GM19023 (cell line): ENCODE measurements at regions not wholly inside any gene's neighbourhood (a gene's known extent, or its start where the extent isn't known, plus 50 kb on each side); places are given as distances from the start of the nearest gene placed in this dataset.

Source experiments
- ATAC-seq: cut with Tn5 transposase; IDR thresholded peaks from one replicate; pipeline ENCODE4 v1.9.1; 2021; ENCODE audit warnings: mild to moderate bottlenecking, moderate library complexity; ENCODE audit not compliant: unreplicated experiment

GRCh38 chr17:71342737-71343136, 778.1 kb upstream of the SOX9 start:
- no peak for ATAC-seq

- no peak for ATAC-seq
Observed at GRCh38 chr17:71349908-71350600, 770.8 kb upstream of the SOX9 start.

DNA sequence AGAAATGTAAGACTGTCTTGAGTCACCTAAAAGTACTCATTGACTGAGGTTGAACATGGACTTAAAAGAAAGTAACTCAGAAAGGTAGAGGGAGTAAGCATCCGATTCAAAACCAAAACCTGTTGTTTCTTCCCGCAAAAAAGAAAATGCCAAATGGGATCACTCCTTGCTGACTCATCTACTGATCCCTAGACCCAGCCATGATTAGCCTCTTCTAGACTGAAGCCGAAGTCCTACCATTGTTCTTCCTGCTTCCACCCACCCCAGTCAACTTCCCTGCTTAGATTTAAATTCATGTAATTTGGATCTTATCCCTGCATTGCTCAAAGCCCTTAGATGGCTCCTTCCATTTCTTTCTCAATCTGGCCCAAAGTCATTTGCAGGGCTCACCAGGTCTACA, 760.5 kb upstream of the SOX9 start:
- no peak for ATAC-seq

DNA sequence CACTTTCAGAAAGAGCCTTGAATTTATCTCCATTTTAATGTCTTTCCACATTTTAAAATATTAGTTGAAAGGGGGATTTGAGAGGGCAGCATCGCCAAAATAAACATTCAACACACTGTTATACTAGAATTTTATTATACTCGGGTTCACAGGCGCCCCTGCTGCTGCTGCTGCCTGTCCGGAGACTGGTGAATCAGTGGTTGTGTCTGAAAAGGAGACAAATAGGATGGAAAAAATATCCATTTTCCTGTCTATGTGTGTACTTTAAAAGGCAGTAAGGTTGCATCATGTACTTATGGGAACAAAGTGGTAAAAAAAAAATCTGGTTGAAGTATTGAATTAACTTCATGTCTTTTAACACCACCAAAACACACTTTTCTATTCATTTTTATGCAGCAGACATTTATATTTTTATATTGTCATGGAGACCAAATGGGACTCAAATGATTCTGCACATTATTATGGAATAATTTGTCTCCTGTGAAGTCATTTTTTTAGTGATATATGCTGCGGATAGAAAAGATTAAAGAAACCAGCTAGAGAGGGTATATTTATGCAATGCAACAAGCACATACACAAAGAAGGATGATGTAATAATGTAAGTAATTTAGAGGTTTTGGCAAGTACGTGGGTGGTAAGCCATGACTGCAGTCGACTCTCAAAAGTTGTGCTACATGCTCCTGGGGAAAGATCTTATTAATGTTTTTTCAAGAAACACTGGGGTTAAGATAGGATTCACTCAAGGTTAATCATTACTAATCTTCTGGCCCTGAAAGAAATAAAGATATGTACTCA, 759.0 kb upstream of the SOX9 start:
- ATAC-seq, result no peak

DNA sequence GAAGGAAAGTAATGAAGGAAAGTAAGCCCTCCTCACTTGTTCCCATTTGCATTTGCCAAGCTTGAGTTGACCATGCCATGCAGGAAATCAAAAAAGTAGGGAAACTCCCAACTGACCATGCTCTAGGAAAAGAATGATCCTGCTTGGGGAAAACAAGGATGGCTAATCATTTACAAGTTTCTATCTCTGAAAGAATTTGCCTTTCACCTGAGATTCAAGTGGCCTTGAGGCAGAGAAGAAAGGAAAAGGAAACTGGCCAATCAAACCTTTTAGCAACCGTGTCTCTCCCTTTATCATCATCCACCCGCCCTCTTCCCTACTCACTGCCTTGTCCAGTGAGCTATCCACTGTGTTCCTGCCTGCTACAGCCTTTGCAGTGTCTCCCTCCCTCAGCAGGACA, 757.2 kb upstream of the SOX9 start:
- ATAC-seq, result no peak

- no peak for ATAC-seq
Observed at GRCh38 chr17:71371809-71372208, 749.0 kb upstream of the SOX9 start.

DNA sequence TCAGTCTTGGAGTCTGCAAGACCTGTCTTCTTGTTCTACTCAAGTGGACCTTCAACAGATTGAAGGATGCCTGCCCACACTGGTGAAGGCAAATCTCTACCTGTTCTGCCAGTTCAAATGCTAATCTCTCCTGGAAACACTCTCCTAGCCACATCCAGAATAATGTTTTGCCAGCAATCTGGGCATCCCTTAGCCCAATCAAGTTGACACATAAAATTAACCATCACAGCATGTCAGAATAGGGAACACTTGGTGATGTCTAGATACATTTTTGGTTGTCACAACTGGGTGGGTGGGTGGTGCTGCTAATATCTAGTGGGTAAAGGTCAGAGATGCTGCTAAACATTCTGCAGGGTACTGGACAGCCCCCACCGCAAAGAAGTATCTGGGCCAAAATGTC, 744.9 kb upstream of the SOX9 start:
- ATAC-seq, result no peak

DNA sequence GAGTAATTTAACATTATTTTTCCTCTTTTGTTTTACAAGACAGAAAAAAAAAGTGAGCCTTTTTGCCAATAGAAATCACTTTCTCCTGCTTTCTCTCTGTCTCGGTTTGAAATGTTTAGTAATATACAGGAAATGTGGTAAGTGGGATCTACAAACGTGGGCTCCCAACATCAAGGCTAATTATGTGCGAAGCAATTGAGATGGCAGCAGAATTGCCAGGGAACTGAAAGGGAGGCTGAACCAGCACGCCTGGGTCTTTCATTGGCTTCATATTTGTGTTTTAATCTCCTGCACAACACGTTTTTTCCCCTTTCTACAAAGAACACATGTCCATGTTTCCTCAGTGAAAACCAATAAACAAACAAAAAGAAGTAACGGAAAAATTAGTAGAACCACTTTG, 743.9 kb upstream of the SOX9 start:
- no peak for ATAC-seq

GRCh38 chr17:71378036-71378435, 742.8 kb upstream of the SOX9 start:
- no peak for ATAC-seq

DNA sequence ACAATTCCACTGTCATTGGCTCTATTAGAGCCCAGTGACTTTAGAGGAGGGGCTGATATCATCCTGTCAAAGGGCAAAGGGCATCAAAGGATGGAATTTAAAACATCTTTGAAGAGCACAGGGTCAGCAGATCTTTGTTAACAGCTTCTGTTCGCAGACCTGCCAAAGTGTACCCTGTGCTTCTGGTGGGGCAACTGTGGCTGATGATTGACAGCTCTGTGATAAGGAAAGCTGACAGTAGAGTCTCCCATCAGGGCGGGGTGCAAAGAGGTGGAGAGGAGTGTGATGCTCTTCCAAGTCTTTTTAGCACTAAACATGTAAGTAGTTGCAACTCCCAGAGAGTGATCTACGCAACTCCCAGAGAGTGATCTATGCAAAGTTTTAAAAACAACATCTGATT, 742.1 kb upstream of the SOX9 start:
- ATAC-seq, result no peak

GRCh38 chr17:71379512-71379911, 741.3 kb upstream of the SOX9 start:
- no peak for ATAC-seq

- ATAC-seq, result no peak
Observed at GRCh38 chr17:71380535-71380934, 740.3 kb upstream of the SOX9 start.

DNA sequence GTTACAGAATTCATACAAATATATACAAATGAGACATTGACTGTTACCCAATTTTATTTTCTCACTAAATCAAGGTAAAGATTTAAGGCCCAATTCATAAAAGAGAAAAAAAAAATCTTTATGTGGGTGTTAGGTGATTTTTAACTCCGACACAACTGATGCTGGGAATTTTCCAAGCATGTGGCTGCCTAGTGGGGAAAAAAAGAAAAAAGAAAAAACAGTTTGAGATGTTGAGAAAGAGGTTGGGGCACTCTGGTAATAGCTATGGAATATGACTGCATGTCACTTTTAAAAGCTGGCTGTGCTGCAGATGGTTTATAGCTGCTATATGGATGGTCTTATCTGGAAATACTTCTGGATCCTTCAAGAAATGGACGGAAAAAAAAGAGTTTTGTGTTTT, 739.9 kb upstream of the SOX9 start:
- ATAC-seq, result no peak

DNA sequence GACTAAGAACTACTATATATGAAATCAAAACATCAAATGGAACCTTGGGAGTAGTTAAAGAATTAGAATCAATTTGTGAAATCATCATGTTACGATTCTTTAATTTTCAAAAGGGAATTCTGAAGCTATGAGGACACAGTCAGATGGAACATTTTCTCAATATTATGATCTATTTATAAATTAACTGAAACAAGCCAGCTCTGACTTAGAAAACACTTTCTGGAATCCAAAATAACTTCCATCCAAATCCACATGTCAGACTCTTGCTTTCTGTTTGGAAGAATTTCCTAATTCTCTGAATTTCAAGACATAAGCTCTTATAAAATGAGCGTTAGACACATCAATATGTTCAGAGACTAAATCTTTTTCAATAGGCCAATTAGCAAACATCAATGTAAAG, 737.7 kb upstream of the SOX9 start:
- ATAC-seq, result no peak

DNA sequence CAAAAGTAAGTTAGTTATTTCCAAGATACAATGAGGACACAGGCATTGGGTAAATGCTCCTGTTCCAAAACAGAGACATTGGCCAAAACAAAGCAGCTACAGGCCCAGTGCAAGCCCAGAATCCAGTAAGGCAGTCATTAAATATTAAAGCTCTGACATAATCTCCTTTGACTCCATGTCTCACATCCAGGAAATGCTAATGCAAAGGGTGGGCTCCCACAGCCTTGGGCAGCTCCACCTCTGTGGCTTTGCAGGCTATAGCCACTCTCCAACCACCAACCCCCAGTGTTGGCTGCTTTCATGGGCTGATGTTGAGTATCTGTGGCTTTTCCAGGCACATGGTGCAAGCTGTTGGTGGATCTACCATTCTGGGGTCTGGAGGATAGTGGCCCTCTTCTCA, 733.4 kb upstream of the SOX9 start:
- no peak for ATAC-seq

DNA sequence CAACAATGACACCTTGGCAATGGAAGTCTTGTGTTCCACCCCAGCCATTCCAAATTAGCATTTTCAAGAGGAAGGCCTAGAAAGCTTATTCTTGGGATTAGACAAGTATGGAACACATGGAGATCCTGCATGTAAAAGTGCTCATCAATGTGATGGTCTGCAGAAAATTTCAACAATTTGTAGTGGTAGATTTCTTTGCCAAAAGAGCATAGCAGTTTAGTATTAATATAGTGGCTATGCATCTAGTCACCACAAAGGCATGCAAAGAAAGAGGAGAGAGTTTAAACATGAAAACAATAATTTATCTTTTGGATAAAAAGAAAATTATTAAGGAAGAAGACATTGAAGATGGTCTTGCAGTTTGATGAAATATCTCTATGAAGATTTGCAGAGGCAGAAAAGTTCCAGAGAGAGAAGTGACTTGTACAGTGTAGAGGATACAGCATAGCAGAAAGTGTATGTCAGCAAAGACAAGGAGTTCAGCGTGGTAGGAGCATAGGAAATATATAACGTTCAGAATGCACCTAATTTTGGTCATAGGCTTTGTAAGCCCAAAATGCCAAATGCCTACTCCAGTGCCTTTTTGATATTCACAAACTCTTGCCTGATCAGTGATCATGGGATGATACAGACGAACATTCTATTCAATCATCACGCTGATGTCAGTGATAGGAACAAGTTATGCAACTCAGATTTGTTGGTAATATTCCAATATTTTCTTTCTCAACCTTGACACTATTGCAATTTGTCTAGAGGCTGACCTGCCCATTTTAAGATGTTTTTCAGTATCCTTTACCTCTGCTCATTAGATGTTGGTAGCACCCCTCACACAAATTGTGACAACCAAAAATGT, 727.9 kb upstream of the SOX9 start:
- ATAC-seq, result no peak

- ATAC-seq, result no peak
Observed at GRCh38 chr17:71395901-71396300, 724.9 kb upstream of the SOX9 start.

DNA sequence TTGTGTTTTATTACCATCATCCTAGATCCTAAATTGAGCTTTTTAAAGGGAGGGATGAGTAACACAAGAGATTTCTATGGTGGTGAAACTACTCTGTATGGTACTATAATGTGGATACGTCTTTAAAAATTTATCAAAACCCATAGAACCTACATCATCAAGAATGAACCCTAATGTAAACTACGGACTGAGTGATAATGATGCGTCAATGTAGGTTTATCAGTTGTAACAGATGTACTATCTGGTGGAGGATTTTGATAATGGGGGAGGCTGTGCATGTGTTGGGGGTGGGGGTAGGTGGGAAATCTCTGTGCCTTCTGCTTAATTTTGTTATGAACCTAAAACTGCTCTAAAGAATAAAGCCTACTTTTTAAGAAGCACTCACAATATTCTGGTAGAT, 724.1 kb upstream of the SOX9 start:
- ATAC-seq, result no peak

- ATAC-seq, result no peak
Observed at GRCh38 chr17:71398025-71398424, 722.8 kb upstream of the SOX9 start.

GRCh38 chr17:71398800-71399219, 722.0 kb upstream of the SOX9 start:
- no peak for ATAC-seq

GRCh38 chr17:71399221-71399620, 721.6 kb upstream of the SOX9 start:
- ATAC-seq, result no peak

DNA sequence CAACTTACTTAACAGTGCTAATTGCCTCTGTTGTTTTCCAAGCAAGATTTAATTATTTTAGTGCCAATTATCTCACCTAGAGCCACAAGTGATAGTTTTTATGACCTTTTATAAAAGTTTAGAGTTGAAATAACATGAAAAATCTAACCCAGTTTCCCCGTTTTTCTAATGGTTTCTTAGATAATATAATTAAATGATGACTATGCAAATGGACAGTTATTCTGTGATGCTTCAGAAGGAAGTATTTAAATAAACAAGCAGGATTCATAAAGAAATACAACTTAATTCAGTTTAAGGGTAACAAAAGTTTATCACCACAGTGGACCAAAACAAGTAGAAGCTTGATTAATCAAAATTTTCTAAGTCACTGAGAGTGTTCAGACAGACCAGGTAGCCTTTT, 721.2 kb upstream of the SOX9 start:
- no peak for ATAC-seq
